Stimulated activated naive CD8-positive, alpha-beta T cell treated with anti-CD3 and anti-CD28 coated beads, Interleukin-15, Interleukin-2, amounts not matched to agents 100 ng/mL and 50 ng/mL, for 24 hours (primary cell): ENCODE measurements at regions not wholly inside any gene's neighbourhood (a gene's known extent, or its start where the extent isn't known, plus 50 kb on each side); places are given as distances from the start of the nearest gene placed in this dataset.
"Not testable (repeated sequence)": the region's sequence is repeated elsewhere in the genome, so short reads cannot be mapped to it uniquely, and the experiment has no call there.

Source experiments
- H3K27ac Mint-ChIP-seq: one replicate; pipeline ENCODE4 v1.8.0; 2021; ENCODE audit warnings: mild to moderate bottlenecking, mixed read lengths
- H3K27me3 Mint-ChIP-seq: one replicate; pipeline ENCODE4 v1.8.0; 2021; ENCODE audit warnings: mixed read lengths
- H3K36me3 Mint-ChIP-seq: one replicate; pipeline ENCODE4 v1.8.0; 2021; ENCODE audit warnings: low read depth, mixed read lengths
- H3K4me1 Mint-ChIP-seq: one replicate; pipeline ENCODE4 v1.8.0; 2021; ENCODE audit warnings: low read depth, mixed read lengths
- H3K4me3 Mint-ChIP-seq: one replicate; pipeline ENCODE4 v1.8.0; 2021; ENCODE audit warnings: mild to moderate bottlenecking, mixed read lengths
- H3K9me3 Mint-ChIP-seq: one replicate; pipeline ENCODE4 v1.8.0; 2021; ENCODE audit warnings: mixed read lengths

DNA sequence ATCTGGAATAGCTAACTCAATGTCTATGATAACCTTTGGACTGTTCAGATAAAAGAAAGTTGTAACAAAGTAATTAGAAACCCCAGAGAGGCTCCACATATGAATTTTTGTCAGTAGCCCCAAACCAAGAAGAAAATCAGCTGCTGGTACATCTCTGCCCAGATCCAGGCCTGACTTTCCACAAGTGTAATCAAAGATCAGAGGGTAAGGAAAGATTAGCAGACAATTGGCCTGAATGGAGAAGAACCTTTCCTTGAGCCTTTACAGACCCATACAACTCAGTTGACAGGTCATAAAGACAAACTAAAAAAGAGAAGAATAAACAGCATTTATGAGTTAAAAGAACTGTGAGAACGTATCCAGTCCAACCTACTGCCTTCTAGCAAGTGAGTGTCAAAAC, 366.7 kb upstream of the PKN2 start:
- Mint-ChIP-seq H3K27me3 (no peaks in the 10 kb centered on the region), H3K9me3 (no peaks in the 10 kb centered on the region), H3K4me1 (no peaks in the 10 kb centered on the region), H3K27ac (no peak overlapping the region), H3K4me3 (no peak overlapping the region), H3K36me3 (no peaks in the 10 kb centered on the region)

- no peak overlapping the region for H3K4me3 Mint-ChIP-seq
- no peaks in the 10 kb centered on the region for H3K9me3 Mint-ChIP-seq
- no peaks in the 10 kb centered on the region for H3K4me1 Mint-ChIP-seq
- H3K27ac Mint-ChIP-seq: no peak overlapping the region
- no peaks in the 10 kb centered on the region for H3K27me3 Mint-ChIP-seq
- H3K36me3 Mint-ChIP-seq: no peaks in the 10 kb centered on the region
Observed at GRCh38 chr1:88318740-88319139, 365.3 kb upstream of the PKN2 start.

GRCh38 chr1:88320291-88320690, 363.8 kb upstream of the PKN2 start:
- H3K36me3 Mint-ChIP-seq: no peaks in the 10 kb centered on the region
- H3K4me3 Mint-ChIP-seq: no peak overlapping the region
- no peaks in the 10 kb centered on the region for H3K27me3 Mint-ChIP-seq

GRCh38 chr1:88321706-88322105, 362.4 kb upstream of the PKN2 start:
- Mint-ChIP-seq H3K27ac (no peak overlapping the region), H3K4me3 (no peak overlapping the region), H3K27me3 (no peaks in the 10 kb centered on the region), H3K4me1 (no peaks in the 10 kb centered on the region), H3K36me3 (no peaks in the 10 kb centered on the region), H3K9me3 (peaks cover under 1% of the 10 kb centered on the region)

More at GRCh38 chr1:88320291-88320690, 363.8 kb upstream of the PKN2 start:
- Mint-ChIP-seq H3K9me3 (no peaks in the 10 kb centered on the region), H3K27ac (no peak overlapping the region), H3K4me1 (no peaks in the 10 kb centered on the region)

DNA sequence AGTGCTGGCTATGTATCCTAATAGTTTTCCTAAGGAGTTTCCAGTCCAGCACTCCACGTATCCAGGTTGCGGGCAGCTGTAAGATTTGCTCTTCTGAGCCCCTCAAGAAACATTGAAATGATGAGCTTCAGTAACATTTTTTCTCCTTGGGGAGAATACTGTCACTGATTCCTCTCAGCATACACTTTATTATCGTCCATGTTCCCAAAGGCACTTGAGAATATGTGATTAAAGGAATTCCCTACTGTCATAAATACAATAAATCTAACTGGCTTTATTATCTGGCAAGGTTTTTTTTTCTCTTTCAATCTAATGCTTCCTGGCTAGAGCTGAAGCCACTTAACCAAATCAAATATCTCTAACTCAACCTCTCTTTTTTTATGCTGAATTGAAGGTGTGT, 359.2 kb upstream of the PKN2 start:
- Mint-ChIP-seq H3K27me3 (no peaks in the 10 kb centered on the region), H3K4me3 (no peak overlapping the region), H3K27ac (no peak overlapping the region), H3K4me1 (no peaks in the 10 kb centered on the region), H3K9me3 (peaks cover 6% of the 10 kb centered on the region), H3K36me3 (no peaks in the 10 kb centered on the region)

- Mint-ChIP-seq H3K4me3 (no peak overlapping the region), H3K4me1 (no peaks in the 10 kb centered on the region), H3K9me3 (peaks cover 6% of the 10 kb centered on the region), H3K27ac (no peak overlapping the region), H3K27me3 (no peaks in the 10 kb centered on the region), H3K36me3 (no peaks in the 10 kb centered on the region)
Observed at GRCh38 chr1:88327391-88328267, 356.4 kb upstream of the PKN2 start.

- Mint-ChIP-seq H3K36me3 (no peaks in the 10 kb centered on the region), H3K27ac (no peak overlapping the region), H3K9me3 (peaks cover 6% of the 10 kb centered on the region), H3K27me3 (no peaks in the 10 kb centered on the region), H3K4me3 (no peak overlapping the region), H3K4me1 (no peaks in the 10 kb centered on the region)
Observed at GRCh38 chr1:88330201-88330600, 353.9 kb upstream of the PKN2 start.

GRCh38 chr1:88333086-88333695, 350.9 kb upstream of the PKN2 start:
- Mint-ChIP-seq H3K9me3 (no peaks in the 10 kb centered on the region), H3K27me3 (no peaks in the 10 kb centered on the region), H3K36me3 (no peaks in the 10 kb centered on the region), H3K4me3 (no peak overlapping the region), H3K4me1 (no peaks in the 10 kb centered on the region), H3K27ac (no peak overlapping the region)

DNA sequence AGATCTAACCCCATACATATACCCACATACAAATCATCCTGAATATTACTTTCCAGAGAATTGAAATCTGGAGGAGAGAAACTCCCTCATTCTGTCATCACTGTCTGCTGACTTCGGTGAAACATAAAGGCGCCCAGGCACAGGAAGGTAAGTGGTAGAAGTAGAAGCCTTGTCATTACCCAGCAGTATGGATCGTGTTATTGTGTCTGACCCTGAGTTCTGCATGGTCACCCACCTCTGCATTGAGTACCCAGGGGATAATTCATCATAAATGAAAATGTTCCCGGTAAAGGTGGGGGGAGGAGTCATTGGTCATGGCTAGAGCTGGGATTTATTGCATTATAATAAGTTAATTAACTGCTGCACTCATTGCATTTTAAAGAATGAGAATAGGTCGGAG, 342.6 kb upstream of the PKN2 start:
- Mint-ChIP-seq H3K36me3 (no peaks in the 10 kb centered on the region), H3K4me3 (no peak overlapping the region), H3K27me3 (no peaks in the 10 kb centered on the region), H3K4me1 (no peaks in the 10 kb centered on the region), H3K9me3 (no peaks in the 10 kb centered on the region), H3K27ac (no peak overlapping the region)

GRCh38 chr1:88342081-88342480, 342.0 kb upstream of the PKN2 start:
- not testable (repeated sequence) for H3K27me3 Mint-ChIP-seq, H3K4me1 Mint-ChIP-seq, H3K36me3 Mint-ChIP-seq, H3K4me3 Mint-ChIP-seq, H3K9me3 Mint-ChIP-seq, H3K27ac Mint-ChIP-seq

DNA sequence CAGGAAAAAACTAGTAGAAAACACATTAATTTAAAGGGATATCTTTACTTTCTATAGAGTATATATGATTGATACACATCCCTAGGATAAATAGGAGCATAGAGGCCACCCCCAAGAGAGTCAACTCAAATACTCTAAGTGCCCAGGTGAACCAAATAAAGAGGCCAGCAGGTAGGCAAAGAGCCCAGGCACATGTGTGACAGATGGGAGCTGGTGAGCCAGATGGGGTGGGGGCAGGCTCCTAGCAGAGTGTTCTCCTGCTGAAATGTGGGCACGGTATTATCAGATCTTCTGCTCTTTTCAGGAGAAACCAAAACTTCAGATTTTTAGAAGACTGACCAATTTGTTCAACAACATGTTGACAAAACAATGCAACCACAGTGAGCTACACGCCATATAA, 333.4 kb upstream of the PKN2 start:
- Mint-ChIP-seq H3K4me1 (no peaks in the 10 kb centered on the region), H3K27ac (no peak overlapping the region), H3K9me3 (no peaks in the 10 kb centered on the region), H3K27me3 (no peaks in the 10 kb centered on the region), H3K36me3 (no peaks in the 10 kb centered on the region), H3K4me3 (no peak overlapping the region)

DNA sequence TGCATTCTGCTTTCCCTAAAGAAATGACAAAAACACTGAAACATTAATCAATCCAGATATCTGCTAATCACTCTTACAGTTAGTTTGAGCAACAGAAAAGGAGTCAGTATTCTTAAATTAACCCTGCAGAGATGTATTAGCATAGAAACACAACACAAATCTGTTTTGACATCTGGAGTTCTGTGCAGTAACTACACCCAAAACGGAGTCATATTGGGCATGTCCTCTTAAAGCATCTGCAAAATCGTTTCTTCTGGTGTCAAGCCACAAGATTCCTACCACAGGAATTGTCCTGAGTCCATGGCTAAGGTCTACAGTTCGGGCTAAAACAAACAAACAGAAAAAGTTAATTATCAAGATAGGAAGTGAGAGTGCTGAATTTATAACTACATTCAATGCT, 332.1 kb upstream of the PKN2 start:
- H3K27ac Mint-ChIP-seq: no peak overlapping the region
- H3K36me3 Mint-ChIP-seq: no peaks in the 10 kb centered on the region
- H3K9me3 Mint-ChIP-seq: no peaks in the 10 kb centered on the region
- H3K4me3 Mint-ChIP-seq: no peak overlapping the region
- no peaks in the 10 kb centered on the region for H3K27me3 Mint-ChIP-seq
- no peaks in the 10 kb centered on the region for H3K4me1 Mint-ChIP-seq

- Mint-ChIP-seq H3K4me1 (no peaks in the 10 kb centered on the region), H3K9me3 (no peaks in the 10 kb centered on the region), H3K27ac (no peak overlapping the region), H3K4me3 (no peak overlapping the region), H3K36me3 (no peaks in the 10 kb centered on the region), H3K27me3 (no peaks in the 10 kb centered on the region)
Observed at GRCh38 chr1:88354256-88354655, 329.8 kb upstream of the PKN2 start.

DNA sequence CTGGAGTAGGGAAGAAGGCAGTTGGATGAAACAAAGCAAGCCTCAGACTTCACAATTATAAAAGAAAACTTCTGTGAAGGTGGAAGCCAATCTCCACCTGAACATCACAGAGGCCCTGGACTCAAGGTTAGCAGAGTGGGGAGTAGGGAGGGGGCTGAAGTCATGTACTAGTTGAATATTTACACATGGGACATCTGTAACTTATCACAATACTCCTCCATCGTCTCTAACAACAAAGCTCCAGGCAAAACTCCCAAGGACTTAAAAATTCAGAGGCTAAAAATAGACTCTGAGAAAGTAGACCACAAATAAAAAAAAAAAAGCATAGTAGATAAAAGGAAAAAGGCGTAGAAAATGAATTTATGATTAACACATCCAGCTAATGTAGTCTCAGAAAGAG, 326.3 kb upstream of the PKN2 start:
- H3K4me3 Mint-ChIP-seq: no peak overlapping the region
- no peaks in the 10 kb centered on the region for H3K4me1 Mint-ChIP-seq
- no peaks in the 10 kb centered on the region for H3K36me3 Mint-ChIP-seq
- H3K27me3 Mint-ChIP-seq: no peaks in the 10 kb centered on the region
- no peaks in the 10 kb centered on the region for H3K9me3 Mint-ChIP-seq
- no peak overlapping the region for H3K27ac Mint-ChIP-seq

DNA sequence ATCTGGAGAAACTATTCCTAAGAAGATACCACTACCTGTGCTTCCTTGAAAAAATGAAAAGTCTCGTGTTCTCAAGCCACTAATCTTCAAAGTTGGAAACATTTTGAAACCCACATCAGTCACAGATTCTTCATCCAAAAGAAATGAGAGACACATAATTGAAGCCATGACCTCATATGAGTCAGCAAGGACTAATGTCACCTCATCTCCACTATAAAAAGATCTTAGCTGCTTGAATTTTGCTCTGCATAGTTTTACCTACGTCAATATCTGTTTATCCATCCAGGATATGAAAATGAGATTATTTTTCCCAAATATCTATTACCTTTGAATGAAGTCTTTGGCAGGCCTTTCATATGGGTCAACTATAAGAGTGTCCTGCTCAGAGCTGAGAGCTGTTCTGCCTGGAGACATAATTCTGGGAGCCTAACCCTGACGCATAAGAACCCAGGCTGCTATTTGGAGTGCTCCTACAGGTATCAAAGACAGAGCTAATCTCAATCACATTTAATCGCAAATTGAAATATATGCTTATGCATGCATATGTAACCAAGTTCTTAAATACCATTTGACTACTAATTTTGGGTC, 312.5 kb upstream of the PKN2 start:
- Mint-ChIP-seq H3K4me3 (no peak overlapping the region), H3K27ac (no peak overlapping the region), H3K4me1 (no peaks in the 10 kb centered on the region), H3K36me3 (no peaks in the 10 kb centered on the region), H3K9me3 (no peaks in the 10 kb centered on the region), H3K27me3 (peaks cover 5% of the 10 kb centered on the region)
